Endodermal cell (in vitro differentiated cells): ENCODE measurements at regions not wholly inside any gene's neighbourhood (a gene's known extent, or its start where the extent isn't known, plus 50 kb on each side); places are given as distances from the start of the nearest gene placed in this dataset.

ENCODE experiments used
- DNase-seq: peaks from one replicate; pipeline ENCODE4 v3.0.0-alpha.2; 2017
- H3K27ac ChIP-seq: 2 replicates; pipeline ENCODE4 v1.5.1; 2013; ENCODE audit warnings: mild to moderate bottlenecking, low read depth, low read length, moderate library complexity
- H3K27me3 ChIP-seq: 2 replicates; pipeline ENCODE4 v1.6.1; 2013; ENCODE audit warnings: mild to moderate bottlenecking, low read length, moderate library complexity; ENCODE audit not compliant: insufficient read depth, control insufficient read depth, poor library complexity, severe bottlenecking
- H3K36me3 ChIP-seq: 2 replicates; pipeline ENCODE4 v1.7.0; 2013; ENCODE audit warnings: mild to moderate bottlenecking, low read length, moderate library complexity; ENCODE audit not compliant: control insufficient read depth, insufficient read depth
- H3K4me1 ChIP-seq: one replicate; pipeline ENCODE4 v1.7.0; 2013; ENCODE audit warnings: low read length; ENCODE audit not compliant: control insufficient read depth, insufficient read depth
- H3K4me3 ChIP-seq: 2 replicates; pipeline ENCODE4 v1.5.1; 2013; ENCODE audit warnings: mild to moderate bottlenecking, low read length, moderate library complexity
- H3K9ac ChIP-seq: 2 replicates; pipeline ENCODE4 v1.6.1; 2013; ENCODE audit warnings: mild to moderate bottlenecking, low read length, moderate library complexity; ENCODE audit not compliant: poor library complexity, severe bottlenecking; ENCODE audit errors: extremely low read depth
- H3K9me3 ChIP-seq: 2 replicates; pipeline ENCODE4 v1.6.1; 2013; ENCODE audit warnings: mild to moderate bottlenecking, low read length, moderate library complexity; ENCODE audit not compliant: control insufficient read depth
- H3K27ac Mint-ChIP-seq: 2 replicates; pipeline ENCODE4 v1.8.0; 2020; ENCODE audit warnings: mixed read lengths
- H3K27me3 Mint-ChIP-seq: 2 replicates; pipeline ENCODE4 v1.8.0; 2021; ENCODE audit warnings: mild to moderate bottlenecking, mixed read lengths; ENCODE audit not compliant: insufficient read depth
- H3K36me3 Mint-ChIP-seq: 2 replicates; pipeline ENCODE4 v1.8.0; 2020; ENCODE audit warnings: low read depth, mixed read lengths
- H3K4me1 Mint-ChIP-seq: 2 replicates; pipeline ENCODE4 v1.8.0; 2020; ENCODE audit warnings: mixed read lengths
- H3K4me3 Mint-ChIP-seq: 2 replicates; pipeline ENCODE4 v1.8.0; 2020; ENCODE audit warnings: mild to moderate bottlenecking, moderate library complexity, mixed read lengths
- H3K9me3 Mint-ChIP-seq: 2 replicates; pipeline ENCODE4 v1.8.0; 2020; ENCODE audit warnings: mild to moderate bottlenecking, mixed read lengths
- WGBS, 2 experiments: methylation state at CpG; one replicate each; pipeline versions ENCODE4 v1.1.5 to v1.1.7; 2013; ENCODE audit warnings: missing lambda C conversion rate in 2 of 2, mixed read lengths in 1 of 2; ENCODE audit not compliant: insufficient coverage in 1 of 2, insufficient read length in 1 of 2; 5-methylcytosine and 5-hydroxymethylcytosine counted together
- TF ChIP-seq, protein P1 (sequence below): fragments of 200-600 bp; sonication (generic); conservative IDR thresholded peaks from 2 replicates; pipeline ENCODE4 v1.5.0; 2021; ENCODE audit warnings: antibody characterized with exemption, mild to moderate bottlenecking

GRCh38 chr18:34131006-34131405, 93.7 kb downstream of the NOL4 start:
- Histone ChIP-seq H3K4me1 (no peaks in the 10 kb centered on the region), H3K27me3 (peaks cover 85% of the 10 kb centered on the region), H3K9ac (no peak overlapping the region), H3K27ac (no peak overlapping the region), H3K4me3 (no peak overlapping the region), H3K9me3 (no peaks in the 10 kb centered on the region), H3K36me3 (no peaks in the 10 kb centered on the region)
- TF ChIP-seq, protein P1, sequence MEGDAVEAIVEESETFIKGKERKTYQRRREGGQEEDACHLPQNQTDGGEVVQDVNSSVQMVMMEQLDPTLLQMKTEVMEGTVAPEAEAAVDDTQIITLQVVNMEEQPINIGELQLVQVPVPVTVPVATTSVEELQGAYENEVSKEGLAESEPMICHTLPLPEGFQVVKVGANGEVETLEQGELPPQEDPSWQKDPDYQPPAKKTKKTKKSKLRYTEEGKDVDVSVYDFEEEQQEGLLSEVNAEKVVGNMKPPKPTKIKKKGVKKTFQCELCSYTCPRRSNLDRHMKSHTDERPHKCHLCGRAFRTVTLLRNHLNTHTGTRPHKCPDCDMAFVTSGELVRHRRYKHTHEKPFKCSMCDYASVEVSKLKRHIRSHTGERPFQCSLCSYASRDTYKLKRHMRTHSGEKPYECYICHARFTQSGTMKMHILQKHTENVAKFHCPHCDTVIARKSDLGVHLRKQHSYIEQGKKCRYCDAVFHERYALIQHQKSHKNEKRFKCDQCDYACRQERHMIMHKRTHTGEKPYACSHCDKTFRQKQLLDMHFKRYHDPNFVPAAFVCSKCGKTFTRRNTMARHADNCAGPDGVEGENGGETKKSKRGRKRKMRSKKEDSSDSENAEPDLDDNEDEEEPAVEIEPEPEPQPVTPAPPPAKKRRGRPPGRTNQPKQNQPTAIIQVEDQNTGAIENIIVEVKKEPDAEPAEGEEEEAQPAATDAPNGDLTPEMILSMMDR: no peak
- no peaks in the 10 kb centered on the region for H3K9me3 Mint-ChIP-seq
- H3K36me3 Mint-ChIP-seq: no peaks in the 10 kb centered on the region
- no peaks in the 10 kb centered on the region for H3K4me1 Mint-ChIP-seq
- no peak for DNase-seq
- no peak overlapping the region for H3K4me3 Mint-ChIP-seq
- no peak overlapping the region for H3K27ac Mint-ChIP-seq
- peaks cover 27% of the 10 kb centered on the region for H3K27me3 Mint-ChIP-seq
- 88% methylated on average over 1 of the region's 1 CpG; no CpG with 5 or more reads in 1 of the 2 experiments for WGBS, 2 experiments

- TF ChIP-seq, protein P1: no peak
- DNase-seq: no peak
- no peaks in the 10 kb centered on the region for H3K9me3 Mint-ChIP-seq
- Histone ChIP-seq H3K27ac (no peak overlapping the region), H3K36me3 (no peaks in the 10 kb centered on the region), H3K4me3 (no peak overlapping the region), H3K9me3 (no peaks in the 10 kb centered on the region), H3K4me1 (no peaks in the 10 kb centered on the region), H3K9ac (no peak overlapping the region), H3K27me3 (peaks cover 73% of the 10 kb centered on the region)
- H3K4me3 Mint-ChIP-seq: no peak overlapping the region
- H3K27ac Mint-ChIP-seq: no peak overlapping the region
- H3K27me3 Mint-ChIP-seq: peaks cover 25% of the 10 kb centered on the region
- H3K36me3 Mint-ChIP-seq: no peaks in the 10 kb centered on the region
- H3K4me1 Mint-ChIP-seq: no peaks in the 10 kb centered on the region
These were observed 96.3 kb downstream of the NOL4 start for GRCh38 chr18:34128436-34128835.

GRCh38 chr18:34126121-34126520, 98.6 kb downstream of the NOL4 start:
- Histone ChIP-seq H3K27ac (no peak overlapping the region), H3K27me3 (peaks cover 55% of the 10 kb centered on the region), H3K4me1 (no peaks in the 10 kb centered on the region), H3K9ac (no peak overlapping the region), H3K36me3 (no peaks in the 10 kb centered on the region), H3K4me3 (no peak overlapping the region), H3K9me3 (no peaks in the 10 kb centered on the region)
- Mint-ChIP-seq H3K36me3 (no peaks in the 10 kb centered on the region), H3K9me3 (no peaks in the 10 kb centered on the region), H3K4me1 (no peaks in the 10 kb centered on the region), H3K27ac (no peak overlapping the region), H3K27me3 (peaks cover 22% of the 10 kb centered on the region), H3K4me3 (no peak overlapping the region)
- WGBS, 2 experiments: 90% methylated on average over 3 of the region's 3 CpGs; no CpG with 5 or more reads in 1 of the 2 experiments
- TF ChIP-seq, protein P1: no peak
- no peak for DNase-seq
